ENCODE measurements at regions not wholly inside any gene's neighbourhood (a gene's known extent, or its start where the extent isn't known, plus 50 kb on each side); places are given as distances from the start of the nearest gene placed in this dataset.

DNA sequence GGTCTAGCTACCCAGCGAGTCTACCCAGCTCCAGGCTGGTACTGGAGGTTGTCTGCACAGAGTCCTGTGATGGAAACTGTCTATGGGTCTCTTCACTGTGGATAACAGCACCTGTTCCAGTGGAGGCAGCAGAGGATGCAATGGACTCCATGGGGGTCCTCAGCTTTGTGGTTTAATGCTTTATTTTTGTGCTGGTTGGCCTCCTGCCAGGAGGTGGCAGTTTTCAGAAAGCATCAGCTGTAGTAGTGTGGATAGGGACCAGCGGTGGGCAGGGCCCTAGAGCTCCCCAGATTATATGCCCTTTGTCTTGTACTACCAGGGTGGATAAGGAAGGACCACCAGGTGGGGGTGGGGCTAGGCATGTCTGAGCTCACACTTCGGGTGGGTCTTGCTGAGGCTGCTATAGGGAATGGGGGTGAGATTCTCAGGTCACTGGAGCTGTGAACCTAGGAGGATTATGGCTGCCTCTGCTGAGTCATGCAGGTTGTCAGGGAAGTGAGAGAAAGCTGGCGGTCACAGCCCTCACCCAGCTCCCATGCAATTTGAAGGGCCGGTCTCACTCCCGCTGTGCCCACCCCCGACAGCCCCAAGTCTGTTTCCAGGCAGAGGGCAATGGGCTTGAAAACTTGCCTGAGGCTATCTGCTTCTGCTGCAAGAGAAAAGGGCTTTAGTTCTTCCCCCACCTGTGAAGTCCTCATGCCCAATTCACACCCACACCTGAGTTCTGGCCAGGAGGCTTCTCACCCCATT lies 397.1 kb downstream of the TLE1 start:
- DNase-seq (ENCODE audit: extremely low read depth in 1 of 2, low read depth in 1 of 2) = no peak

- no peak for DNase-seq (ENCODE audit: extremely low read depth in 1 of 2, low read depth in 1 of 2)
Measured at GRCh38 chr9:81289622-81290021, 399.7 kb downstream of the TLE1 start.

DNA sequence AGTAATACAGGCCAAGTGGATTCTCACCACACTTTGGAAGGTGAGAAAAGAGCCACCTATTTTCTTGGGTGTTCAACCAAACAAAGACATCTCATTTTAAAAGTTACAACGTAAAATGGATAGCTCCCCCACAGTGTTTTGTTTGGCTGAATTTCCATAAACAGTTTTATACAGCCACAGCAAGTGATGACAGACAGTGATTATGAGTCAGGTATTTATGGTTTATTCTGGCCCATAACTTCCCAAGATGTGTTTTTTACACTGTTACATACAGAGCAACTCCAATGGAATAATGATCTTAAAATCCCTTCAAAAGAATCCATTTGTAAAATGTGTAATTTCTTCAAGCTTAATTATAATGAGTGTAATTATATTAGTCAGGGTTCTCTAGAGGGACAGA lies 421.3 kb downstream of the TLE1 start:
- DNase-seq (ENCODE audit: extremely low read depth in 1 of 2, low read depth in 1 of 2) = no peak

DNA sequence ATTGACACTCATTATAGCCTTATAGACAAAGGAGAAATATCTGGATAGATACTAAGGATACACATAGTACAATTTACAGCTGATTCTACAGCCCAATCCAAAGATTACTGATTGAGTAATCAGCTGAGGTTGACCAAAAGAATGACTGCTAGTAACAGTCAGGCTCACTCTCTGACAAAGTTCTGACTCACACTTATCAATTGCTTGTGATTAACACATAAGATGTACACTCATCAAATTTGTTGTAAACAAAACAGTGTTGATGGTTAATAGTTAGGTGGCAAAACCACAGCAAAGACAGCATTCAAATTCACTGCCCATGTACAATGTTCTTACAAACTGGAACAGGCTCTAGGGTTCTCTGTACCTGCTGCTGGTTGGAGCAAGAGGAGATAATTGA lies 422.7 kb downstream of the TLE1 start:
- DNase-seq (ENCODE audit: extremely low read depth in 1 of 2, low read depth in 1 of 2) = no peak

DNA sequence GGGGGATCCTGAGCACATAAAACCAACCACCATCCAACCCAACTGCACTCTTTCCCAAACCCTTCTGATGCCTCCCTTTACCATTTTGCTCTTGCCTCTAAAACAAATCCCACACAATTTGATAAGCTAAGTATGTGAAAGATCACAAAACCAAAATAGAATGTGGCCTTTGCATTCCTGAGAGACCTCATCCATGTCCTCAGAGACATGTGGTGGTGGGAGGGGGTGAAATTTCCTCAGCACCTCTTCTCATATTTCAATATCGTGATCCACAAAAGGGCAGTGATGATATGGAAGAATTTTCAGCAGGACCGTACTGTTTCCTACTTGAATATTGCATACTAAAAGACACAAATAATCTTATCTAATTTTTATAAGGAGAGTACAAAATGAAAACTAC lies 423.3 kb downstream of the TLE1 start:
- no peak for DNase-seq (ENCODE audit: extremely low read depth in 1 of 2, low read depth in 1 of 2)

GRCh38 chr9:81264516-81264915 lies 424.8 kb downstream of the TLE1 start:
- DNase-seq (ENCODE audit: extremely low read depth in 1 of 2, low read depth in 1 of 2) = no peak

GRCh38 chr9:81259896-81260295 lies 429.5 kb downstream of the TLE1 start:
- DNase-seq (ENCODE audit: extremely low read depth in 1 of 2, low read depth in 1 of 2) = no peak

DNA sequence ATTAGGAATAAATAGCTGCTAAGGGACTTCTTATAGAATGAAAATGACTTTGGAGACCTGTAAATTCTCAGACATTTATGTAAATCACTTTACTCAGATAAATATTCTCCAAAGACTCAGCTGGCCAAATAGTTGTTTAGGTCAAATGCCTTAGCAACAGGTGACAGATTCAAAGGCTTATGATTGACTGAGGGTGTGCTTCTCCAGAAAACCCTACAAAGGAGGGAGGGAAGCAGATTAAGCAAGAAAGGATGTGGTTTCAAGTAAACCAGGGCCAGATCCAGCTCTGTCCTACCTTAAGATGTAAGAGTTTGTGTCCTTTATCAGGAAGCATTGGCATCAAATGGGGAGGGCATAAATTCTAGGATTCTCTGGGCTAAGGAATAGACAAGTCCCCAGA lies 433.0 kb downstream of the TLE1 start:
- DNase-seq (ENCODE audit: extremely low read depth in 1 of 2, low read depth in 1 of 2) = no peak

DNA sequence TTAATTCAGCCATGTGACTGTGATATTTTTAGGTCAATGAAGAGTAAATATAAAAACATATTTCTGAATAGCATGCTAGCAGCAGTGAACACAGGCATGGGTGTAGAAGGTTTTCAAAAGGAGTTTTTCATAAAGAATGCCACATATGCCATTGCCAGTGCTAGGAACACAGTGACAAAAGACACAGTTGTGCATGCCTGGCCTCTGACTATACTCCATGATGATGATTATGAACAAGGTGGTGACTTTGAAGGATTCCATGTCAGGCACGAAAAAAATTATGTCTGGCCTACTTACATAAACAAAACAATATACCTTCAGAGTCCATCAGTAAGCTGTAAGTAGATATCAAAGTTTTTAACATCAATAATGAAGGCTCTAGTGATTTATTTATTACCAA lies 438.7 kb downstream of the TLE1 start:
- DNase-seq (ENCODE audit: extremely low read depth in 1 of 2, low read depth in 1 of 2) = no peak

DNA sequence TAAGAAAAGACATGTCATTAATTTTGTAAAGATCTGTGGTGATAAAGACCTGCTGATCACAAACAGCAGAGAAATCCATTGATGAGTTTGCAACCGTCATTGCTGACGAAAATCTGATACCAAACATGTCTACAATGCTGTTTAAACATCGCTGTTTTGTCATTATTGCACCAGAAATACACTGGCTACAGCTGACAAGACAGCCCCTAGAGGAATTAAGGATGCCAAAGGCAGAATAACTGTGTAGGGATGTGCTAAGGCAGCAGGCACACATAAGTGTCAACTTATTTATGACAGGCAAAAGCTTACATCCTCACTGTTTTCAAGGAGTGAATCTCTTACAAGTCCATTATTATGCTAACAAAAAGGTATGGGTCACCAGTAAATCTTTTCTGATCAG lies 439.3 kb downstream of the TLE1 start:
- no peak for DNase-seq (ENCODE audit: extremely low read depth in 1 of 2, low read depth in 1 of 2)

DNA sequence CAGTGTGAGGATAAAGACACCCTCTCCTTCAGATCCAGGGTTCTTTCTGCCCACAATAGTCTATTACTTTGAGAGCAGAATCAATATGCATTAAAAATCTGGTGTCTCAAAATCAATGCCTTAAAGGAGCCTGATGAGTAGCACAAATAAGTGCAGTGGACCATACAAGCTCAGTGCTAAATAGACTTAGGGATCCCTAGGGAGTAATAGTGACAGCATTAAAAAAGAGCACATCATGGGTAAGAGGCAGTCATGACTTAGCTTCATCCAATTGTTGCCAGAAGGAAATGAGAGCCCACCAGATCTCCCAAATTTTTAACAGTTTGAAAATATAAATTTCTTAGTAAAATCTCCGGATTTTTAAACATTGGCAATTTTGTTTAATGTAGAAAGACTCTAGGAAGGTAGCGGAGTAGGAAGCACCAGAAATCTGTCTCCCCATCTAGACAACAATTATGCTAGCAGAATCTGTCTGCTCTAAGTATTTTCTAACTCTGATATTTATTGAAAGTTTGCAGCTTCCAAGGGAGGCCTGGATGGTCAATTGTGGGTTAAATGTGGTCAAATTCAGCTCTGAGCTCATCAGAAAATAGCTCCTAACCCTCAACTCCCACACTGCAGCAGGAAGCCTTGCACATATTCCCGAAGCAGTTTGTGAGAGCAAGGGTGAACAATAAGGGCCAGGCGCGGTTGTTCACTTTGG lies 443.9 kb downstream of the TLE1 start:
- no peak for DNase-seq (ENCODE audit: extremely low read depth in 1 of 2, low read depth in 1 of 2)

DNA sequence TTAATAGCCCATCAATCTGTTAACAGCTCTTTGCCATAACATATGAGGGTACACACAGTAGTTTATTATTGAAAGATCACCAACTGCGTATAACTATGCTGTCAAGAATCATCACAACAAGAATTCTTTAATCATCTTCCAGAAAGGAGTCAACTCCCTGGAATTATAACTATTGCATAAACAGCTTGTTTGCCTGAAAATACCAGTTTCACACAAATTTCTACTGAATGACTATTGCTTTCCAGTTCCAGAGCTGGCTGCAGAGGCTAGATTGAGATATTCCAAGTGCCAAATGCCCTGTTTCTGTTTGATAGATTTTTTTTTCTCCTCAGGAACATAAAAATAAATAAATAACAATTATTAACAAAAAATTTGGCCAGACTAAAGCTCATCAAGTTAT lies 444.7 kb downstream of the TLE1 start:
- DNase-seq (ENCODE audit: extremely low read depth in 1 of 2, low read depth in 1 of 2) = no peak

DNA sequence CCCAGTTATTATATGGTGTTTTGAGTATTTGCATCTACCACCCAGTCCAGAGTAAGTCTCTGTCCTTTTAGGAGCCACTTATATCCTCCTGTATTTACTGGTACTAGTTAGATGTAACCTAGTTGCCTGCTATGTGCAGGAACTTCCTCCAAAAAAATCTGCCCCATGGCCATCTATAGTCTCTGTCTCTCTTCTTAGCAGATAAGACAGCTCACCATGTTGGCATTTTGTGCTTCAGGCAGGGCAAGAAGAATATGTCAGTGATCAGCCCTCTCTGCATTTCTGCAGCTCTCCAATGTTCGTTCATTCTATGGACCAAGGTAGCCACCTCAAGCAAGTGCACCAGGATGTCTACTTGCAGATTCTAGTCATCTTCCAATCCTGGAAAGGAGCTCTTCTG lies 446.5 kb downstream of the TLE1 start:
- no peak for DNase-seq (ENCODE audit: extremely low read depth in 1 of 2, low read depth in 1 of 2)

DNA sequence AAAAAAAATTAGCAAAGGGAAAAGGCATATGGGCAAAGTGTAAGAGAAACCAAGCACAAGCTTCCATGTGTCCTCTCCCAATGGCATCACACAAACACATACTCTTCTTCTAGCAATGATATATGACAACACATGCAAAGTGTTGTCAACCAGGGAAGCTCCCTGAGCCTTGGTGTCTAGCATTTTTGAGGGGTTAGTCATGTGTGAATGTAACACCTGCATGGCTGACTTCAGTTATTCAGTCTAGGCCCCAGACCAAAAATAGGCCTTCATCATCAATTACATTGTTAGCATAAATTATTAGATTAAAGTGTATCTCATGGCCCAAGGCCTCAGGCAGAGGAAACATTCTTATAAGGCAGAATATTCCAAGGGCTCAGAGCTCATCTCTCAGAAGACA lies 450.0 kb downstream of the TLE1 start:
- DNase-seq (ENCODE audit: extremely low read depth in 1 of 2, low read depth in 1 of 2) = no peak

GRCh38 chr9:81237565-81238231 lies 451.6 kb downstream of the TLE1 start:
- no peak for DNase-seq (ENCODE audit: extremely low read depth in 1 of 2, low read depth in 1 of 2)

- DNase-seq (ENCODE audit: extremely low read depth in 1 of 2, low read depth in 1 of 2) = no peak
Measured at GRCh38 chr9:81234924-81235610, 454.3 kb downstream of the TLE1 start.

DNA sequence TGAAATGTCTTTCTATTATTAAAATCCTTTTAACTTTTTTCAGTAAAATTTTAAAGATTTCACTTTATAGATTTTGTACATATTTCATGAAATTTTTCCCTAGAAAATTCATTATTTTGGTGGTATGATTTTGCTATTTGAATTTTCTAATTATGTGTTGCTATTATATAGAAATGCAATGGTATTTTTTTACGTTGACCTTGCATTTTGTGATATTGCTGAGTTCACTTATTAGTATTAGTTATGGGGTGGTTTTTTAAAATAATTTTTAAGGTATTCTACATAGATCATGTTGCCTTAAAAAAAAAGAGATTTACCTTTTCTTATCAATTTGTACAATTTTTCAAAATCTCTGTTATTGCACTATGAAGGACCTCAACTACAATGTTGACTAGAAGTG lies 458.3 kb downstream of the TLE1 start:
- DNase-seq (ENCODE audit: extremely low read depth in 1 of 2, low read depth in 1 of 2) = no peak

- DNase-seq (ENCODE audit: extremely low read depth in 1 of 2, low read depth in 1 of 2) = no peak
Measured at GRCh38 chr9:81227507-81228245, 461.7 kb downstream of the TLE1 start.

GRCh38 chr9:81225596-81225995 lies 463.8 kb downstream of the TLE1 start:
- DNase-seq (ENCODE audit: extremely low read depth in 1 of 2, low read depth in 1 of 2) = no peak

GRCh38 chr9:81224166-81225081 lies 464.9 kb downstream of the TLE1 start:
- no peak for DNase-seq (ENCODE audit: extremely low read depth in 1 of 2, low read depth in 1 of 2)
